CD4-positive, alpha-beta T cell treated with Interleukin-12 subunit alpha and Interleukin-12 subunit beta, for 1 hour (primary cell): ENCODE measurements at regions not wholly inside any gene's neighbourhood (a gene's known extent, or its start where the extent isn't known, plus 50 kb on each side); places are given as distances from the start of the nearest gene placed in this dataset.

Source experiments
- DNase-seq: peaks from one replicate; pipeline ENCODE4 v3.0.0-alpha.2; 2020

- DNase-seq = no peak
These were observed 269.8 kb upstream of the CDH9 start for GRCh38 chr5:27308153-27308552.

- DNase-seq = no peak
These were observed 251.8 kb upstream of the CDH9 start for GRCh38 chr5:27290172-27290571.

GRCh38 chr5:27276119-27276518, 237.7 kb upstream of the CDH9 start:
- DNase-seq = no peak

- DNase-seq = no peak
These were observed 237.0 kb upstream of the CDH9 start for GRCh38 chr5:27275345-27275744.

GRCh38 chr5:27269766-27270165, 231.4 kb upstream of the CDH9 start:
- DNase-seq = no peak

GRCh38 chr5:27267209-27267824, 228.9 kb upstream of the CDH9 start:
- no peak for DNase-seq

- no peak for DNase-seq
These were observed 227.8 kb upstream of the CDH9 start for GRCh38 chr5:27266184-27266583.

GRCh38 chr5:27257696-27258095, 219.3 kb upstream of the CDH9 start:
- no peak for DNase-seq

- DNase-seq = no peak
These were observed 214.5 kb upstream of the CDH9 start for GRCh38 chr5:27252911-27253310.

GRCh38 chr5:27242258-27242626, 203.9 kb upstream of the CDH9 start:
- DNase-seq = no peak

GRCh38 chr5:27241564-27242257, 203.3 kb upstream of the CDH9 start:
- no peak for DNase-seq

GRCh38 chr5:27240791-27241190, 202.4 kb upstream of the CDH9 start:
- no peak for DNase-seq

GRCh38 chr5:27234916-27235315, 196.5 kb upstream of the CDH9 start:
- no peak for DNase-seq

GRCh38 chr5:27221410-27221809, 183.0 kb upstream of the CDH9 start:
- DNase-seq = no peak

GRCh38 chr5:27220752-27221151, 182.4 kb upstream of the CDH9 start:
- no peak for DNase-seq

GRCh38 chr5:27217977-27218376, 179.6 kb upstream of the CDH9 start:
- no peak for DNase-seq

- no peak for DNase-seq
These were observed 179.0 kb upstream of the CDH9 start for GRCh38 chr5:27217155-27217956.

- no peak for DNase-seq
These were observed 178.1 kb upstream of the CDH9 start for GRCh38 chr5:27216367-27216950.

GRCh38 chr5:27208051-27208450, 169.7 kb upstream of the CDH9 start:
- DNase-seq = no peak

GRCh38 chr5:27191786-27192510, 153.6 kb upstream of the CDH9 start:
- no peak for DNase-seq

GRCh38 chr5:27172693-27173092, 134.3 kb upstream of the CDH9 start:
- DNase-seq = no peak

- DNase-seq = no peak
These were observed 133.4 kb upstream of the CDH9 start for GRCh38 chr5:27171761-27172261.

GRCh38 chr5:27158775-27159174, 120.4 kb upstream of the CDH9 start:
- DNase-seq = no peak
